ENCODE measurements at regions not wholly inside any gene's neighbourhood (a gene's known extent, or its start where the extent isn't known, plus 50 kb on each side); places are given as distances from the start of the nearest gene placed in this dataset.

DNA sequence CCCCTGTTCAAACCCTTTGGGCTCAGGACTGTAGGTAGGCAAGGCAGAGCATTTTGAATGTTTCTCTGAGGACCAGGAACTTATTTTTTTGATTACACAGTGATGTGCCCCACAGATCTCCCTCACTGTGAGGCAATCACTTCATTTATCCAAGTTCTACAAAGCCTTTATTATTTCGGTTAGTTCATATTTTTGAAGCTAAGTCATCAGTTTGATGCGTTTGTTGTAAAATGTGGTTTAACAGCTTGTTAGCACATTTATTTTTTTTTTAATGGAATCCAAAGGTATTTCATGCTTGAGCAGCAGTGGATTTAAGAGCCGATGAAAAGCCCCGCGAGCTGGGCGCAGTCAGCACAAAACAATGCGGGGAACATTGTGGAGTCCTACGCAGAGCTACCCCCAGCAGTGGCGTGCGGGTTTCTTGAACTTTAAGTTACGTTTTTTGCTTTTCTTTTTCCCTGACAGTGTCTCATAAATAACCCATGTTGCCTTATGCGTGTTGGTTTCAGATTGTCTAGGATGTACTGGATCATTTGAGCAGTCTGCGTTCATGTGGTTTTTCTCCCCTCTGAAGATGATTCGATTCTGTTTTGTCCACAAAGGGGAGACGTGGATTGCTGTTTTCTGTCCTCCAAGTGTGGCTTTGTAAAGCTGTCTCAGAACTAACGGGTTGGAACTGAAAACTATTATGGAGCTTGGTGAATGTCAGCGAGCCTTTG, 233.6 kb upstream of the BMP2 start:
- CTCF ChIA-PET = interaction anchor here (0.6 to 0.9 kb wide), 3 partner anchors 19 to 98 kb away, joined by 3 to 5 read pairs (median 4); no protein-coding TSS in a partner anchor
- no peak overlapping the region for H3K4me3 Mint-ChIP-seq (ENCODE audit: unreplicated experiment)
- no peaks in the 10 kb centered on the region for H3K27me3 Mint-ChIP-seq (ENCODE audit: insufficient read depth, unreplicated experiment)
- no peaks in the 10 kb centered on the region for H3K9me3 Mint-ChIP-seq (ENCODE audit: unreplicated experiment)
- POLR2A ChIA-PET = interaction anchor here (1.2 kb wide), 1 partner anchor 40 kb away, joined by 5 read pairs; no protein-coding TSS in a partner anchor
- no peaks in the 10 kb centered on the region for H3K4me1 Mint-ChIP-seq (ENCODE audit: insufficient read depth, unreplicated experiment)
- no peaks in the 10 kb centered on the region for H3K36me3 Mint-ChIP-seq (ENCODE audit: insufficient read depth, unreplicated experiment)
- no TSS peak for BruUV-seq (replicated peaks)
- TF ChIP-seq, protein P1, sequence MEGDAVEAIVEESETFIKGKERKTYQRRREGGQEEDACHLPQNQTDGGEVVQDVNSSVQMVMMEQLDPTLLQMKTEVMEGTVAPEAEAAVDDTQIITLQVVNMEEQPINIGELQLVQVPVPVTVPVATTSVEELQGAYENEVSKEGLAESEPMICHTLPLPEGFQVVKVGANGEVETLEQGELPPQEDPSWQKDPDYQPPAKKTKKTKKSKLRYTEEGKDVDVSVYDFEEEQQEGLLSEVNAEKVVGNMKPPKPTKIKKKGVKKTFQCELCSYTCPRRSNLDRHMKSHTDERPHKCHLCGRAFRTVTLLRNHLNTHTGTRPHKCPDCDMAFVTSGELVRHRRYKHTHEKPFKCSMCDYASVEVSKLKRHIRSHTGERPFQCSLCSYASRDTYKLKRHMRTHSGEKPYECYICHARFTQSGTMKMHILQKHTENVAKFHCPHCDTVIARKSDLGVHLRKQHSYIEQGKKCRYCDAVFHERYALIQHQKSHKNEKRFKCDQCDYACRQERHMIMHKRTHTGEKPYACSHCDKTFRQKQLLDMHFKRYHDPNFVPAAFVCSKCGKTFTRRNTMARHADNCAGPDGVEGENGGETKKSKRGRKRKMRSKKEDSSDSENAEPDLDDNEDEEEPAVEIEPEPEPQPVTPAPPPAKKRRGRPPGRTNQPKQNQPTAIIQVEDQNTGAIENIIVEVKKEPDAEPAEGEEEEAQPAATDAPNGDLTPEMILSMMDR (IDR thresholded peaks at IDR 0.05; ENCODE audit: unreplicated experiment) = no peak
- H3K27ac Mint-ChIP-seq (ENCODE audit: low read depth, unreplicated experiment) = no peak overlapping the region
- intact Hi-C loops (cut with micrococcal nuclease) = no loop called here
- peak; percentile 6 for DNase-seq (ENCODE audit: unreplicated experiment)

DNA sequence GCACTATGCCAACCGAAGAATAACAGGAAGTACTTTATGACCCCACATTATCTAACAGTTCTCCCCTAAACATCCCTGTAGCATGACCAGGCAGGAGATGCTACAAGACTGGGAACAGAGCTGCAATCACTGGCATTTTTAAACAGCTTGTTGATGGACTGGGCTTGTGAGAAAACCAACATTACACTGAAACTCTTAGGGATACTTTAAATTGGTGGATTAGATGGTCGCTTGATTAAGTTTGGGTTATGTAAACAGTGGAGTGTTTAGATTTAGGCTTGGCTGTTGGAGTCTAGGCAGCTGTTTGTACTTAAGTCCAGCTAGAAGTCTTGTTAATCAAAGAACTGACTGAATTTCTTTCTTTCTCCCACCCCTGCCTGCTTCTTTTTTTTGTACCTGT, 234.1 kb upstream of the BMP2 start:
- no peak overlapping the region for H3K27ac Mint-ChIP-seq (ENCODE audit: low read depth, unreplicated experiment)
- TF ChIP-seq, protein P1 (IDR thresholded peaks at IDR 0.05; ENCODE audit: unreplicated experiment) = no peak
- no peaks in the 10 kb centered on the region for H3K9me3 Mint-ChIP-seq (ENCODE audit: unreplicated experiment)
- H3K4me3 Mint-ChIP-seq (ENCODE audit: unreplicated experiment) = no peak overlapping the region
- CTCF ChIA-PET = interaction anchor here (0.6 kb wide), 1 partner anchor 26 kb away, joined by 3 read pairs; no protein-coding TSS in a partner anchor
- H3K27me3 Mint-ChIP-seq (ENCODE audit: insufficient read depth, unreplicated experiment) = no peaks in the 10 kb centered on the region
- no peaks in the 10 kb centered on the region for H3K36me3 Mint-ChIP-seq (ENCODE audit: insufficient read depth, unreplicated experiment)
- BruUV-seq (replicated peaks) = no TSS peak
- H3K4me1 Mint-ChIP-seq (ENCODE audit: insufficient read depth, unreplicated experiment) = no peaks in the 10 kb centered on the region
- DNase-seq (ENCODE audit: unreplicated experiment) = no peak
- intact Hi-C loops (cut with micrococcal nuclease) = no loop called here
- POLR2A ChIA-PET = interaction anchor here (1.2 kb wide), 1 partner anchor 40 kb away, joined by 5 read pairs; no protein-coding TSS in a partner anchor

GRCh38 chr20:6530779-6531315, 236.6 kb upstream of the BMP2 start:
- ChIA-PET CTCF (interaction anchor here (1.5 kb wide), 1 partner anchor 257 kb away, joined by 3 read pairs; no protein-coding TSS in a partner anchor), POLR2A (no interaction called here)
- intact Hi-C loops (cut with micrococcal nuclease) = no loop called here
- DNase-seq (ENCODE audit: unreplicated experiment) = no peak
- no peaks in the 10 kb centered on the region for H3K9me3 Mint-ChIP-seq (ENCODE audit: unreplicated experiment)
- BruUV-seq (replicated peaks) = no TSS peak
- H3K27me3 Mint-ChIP-seq (ENCODE audit: insufficient read depth, unreplicated experiment) = no peaks in the 10 kb centered on the region
- H3K36me3 Mint-ChIP-seq (ENCODE audit: insufficient read depth, unreplicated experiment) = no peaks in the 10 kb centered on the region
- TF ChIP-seq, protein P1 (IDR thresholded peaks at IDR 0.05; ENCODE audit: unreplicated experiment) = no peak
- no peak overlapping the region for H3K27ac Mint-ChIP-seq (ENCODE audit: low read depth, unreplicated experiment)
- H3K4me1 Mint-ChIP-seq (ENCODE audit: insufficient read depth, unreplicated experiment) = no peaks in the 10 kb centered on the region
- H3K4me3 Mint-ChIP-seq (ENCODE audit: unreplicated experiment) = no peak overlapping the region

GRCh38 chr20:6530254-6530653, 237.2 kb upstream of the BMP2 start:
- no peak for DNase-seq (ENCODE audit: unreplicated experiment)
- H3K36me3 Mint-ChIP-seq (ENCODE audit: insufficient read depth, unreplicated experiment) = no peaks in the 10 kb centered on the region
- ChIA-PET CTCF (interaction anchor here (1.5 kb wide), 1 partner anchor 256 kb away, joined by 3 read pairs; no protein-coding TSS in a partner anchor), POLR2A (no interaction called here)
- intact Hi-C loops (cut with micrococcal nuclease) = no loop called here
- no peaks in the 10 kb centered on the region for H3K4me1 Mint-ChIP-seq (ENCODE audit: insufficient read depth, unreplicated experiment)
- H3K4me3 Mint-ChIP-seq (ENCODE audit: unreplicated experiment) = no peak overlapping the region
- no TSS peak for BruUV-seq (replicated peaks)
- H3K27me3 Mint-ChIP-seq (ENCODE audit: insufficient read depth, unreplicated experiment) = no peaks in the 10 kb centered on the region
- H3K9me3 Mint-ChIP-seq (ENCODE audit: unreplicated experiment) = no peaks in the 10 kb centered on the region
- H3K27ac Mint-ChIP-seq (ENCODE audit: low read depth, unreplicated experiment) = no peak overlapping the region
- TF ChIP-seq, protein P1 (IDR thresholded peaks at IDR 0.05; ENCODE audit: unreplicated experiment) = no peak
